H1 (cell line): ENCODE measurements at regions not wholly inside any gene's neighbourhood (a gene's known extent, or its start where the extent isn't known, plus 50 kb on each side); places are given as distances from the start of the nearest gene placed in this dataset.

ENCODE experiments used
- CTCF ChIA-PET: fragments of 300-600 bp; sonication (Branson Sonifier 250); formaldehyde crosslinking; loops from one replicate; lab custom pipeline; 2021; ENCODE audit not compliant: partially characterized antibody; lab: Charles Lee
- POLR2A ChIA-PET: fragments of 300-600 bp; sonication (Branson Sonifier 250); formaldehyde crosslinking; loops from one replicate; lab custom pipeline; 2021; ENCODE audit warnings: inconsistent platforms; ENCODE audit not compliant: partially characterized antibody; lab: Charles Lee
- DNase-seq, 2 experiments: peaks; one replicate each; pipeline versions ENCODE4 v3.0.0 to v3.0.0-alpha.2; 2010 to 2022; ENCODE audit warnings: low spot score in 2 of 2, low read depth in 1 of 2, mixed read lengths in 1 of 2
- FAIRE-seq: peaks from 2 replicates; lab custom pipeline; 2011; peaks lifted over from hg19 to GRCh38; lab: Jason Lieb, UNC
- H2AFZ ChIP-seq: 2 replicates; pipeline ENCODE4 v1.8.1; 2012; ENCODE audit warnings: low read length, inconsistent platforms
- H2AK5ac ChIP-seq: 2 replicates; pipeline ENCODE4 v1.6.1; 2013; ENCODE audit warnings: low read depth, low read length
- H2BK120ac ChIP-seq: replicated peaks from 2 replicates; pipeline ENCODE3; 2013; ENCODE audit warnings: low read depth, low read length, inconsistent platforms
- H2BK12ac ChIP-seq: 2 replicates; pipeline ENCODE4 v1.6.1; 2013; ENCODE audit warnings: low read depth, low read length
- H2BK15ac ChIP-seq: 2 replicates; pipeline ENCODE4 v1.6.1; 2013; ENCODE audit warnings: low read length
- H2BK20ac ChIP-seq: 2 replicates; pipeline ENCODE4 v1.6.1; 2013; ENCODE audit warnings: low read length
- H2BK5ac ChIP-seq: 2 replicates; pipeline ENCODE4 v1.6.1; 2013; ENCODE audit warnings: low read depth, low read length
- H3K14ac ChIP-seq: 2 replicates; pipeline ENCODE4 v1.6.1; 2013; ENCODE audit warnings: inconsistent platforms; ENCODE audit not compliant: insufficient read length
- H3K18ac ChIP-seq: 2 replicates; pipeline ENCODE4 v1.6.1; 2013; ENCODE audit warnings: low read length; ENCODE audit errors: extremely low read depth
- H3K23ac ChIP-seq: 2 replicates; pipeline ENCODE4 v1.6.1; 2013; ENCODE audit warnings: inconsistent platforms; ENCODE audit not compliant: insufficient read length
- H3K23me2 ChIP-seq: 2 replicates; pipeline ENCODE4 v1.6.1; 2013; ENCODE audit warnings: low read depth, low read length
- H3K27ac ChIP-seq: 2 replicates; pipeline ENCODE4 v1.6.1; 2011; ENCODE audit warnings: low read depth, low read length, inconsistent platforms
- H3K27me3 ChIP-seq, 4 experiments: replicated peaks in 1 of 4; 1 replicate in 1 of 4; 2 replicates in 3 of 4; pipeline versions ENCODE4 v1.6.1 to v1.8.1; 2011 to 2013; ENCODE audit warnings: low read length in 3 of 4, mild to moderate bottlenecking in 3 of 4, inconsistent platforms in 2 of 4, mixed read lengths in 2 of 4, moderate library complexity in 1 of 4; ENCODE audit not compliant: control insufficient read depth in 3 of 4, insufficient read depth in 3 of 4; ENCODE audit errors: extremely low read depth in 1 of 4
- H3K36me3 ChIP-seq, 4 experiments: 2 replicates each; pipeline versions ENCODE4 v1.6.1 to v1.8.1; 2011 to 2013; ENCODE audit warnings: mild to moderate bottlenecking in 4 of 4, low read length in 3 of 4, moderate library complexity in 2 of 4, control low read depth in 1 of 4, inconsistent platforms in 1 of 4; ENCODE audit not compliant: insufficient read depth in 4 of 4, control insufficient read depth in 2 of 4
- H3K4ac ChIP-seq: replicated peaks from 2 replicates; pipeline ENCODE3; 2013; ENCODE audit warnings: low read length, low read depth, mixed read lengths, inconsistent platforms; ENCODE audit not compliant: insufficient read length
- H3K4me1 ChIP-seq, 4 experiments: replicated peaks in 1 of 4; 1 replicate in 1 of 4; 2 replicates in 3 of 4; pipeline versions ENCODE4 v1.6.1 to v1.8.1; 2011 to 2013; ENCODE audit warnings: low read length in 3 of 4, inconsistent platforms in 2 of 4, mixed read lengths in 1 of 4; ENCODE audit not compliant: insufficient read depth in 4 of 4, control insufficient read depth in 3 of 4
- H3K4me2 ChIP-seq, 2 experiments: 2 replicates each; pipeline versions ENCODE4 v1.6.1 to v1.8.1; 2011 to 2013; ENCODE audit warnings: low read depth in 2 of 2, low read length in 2 of 2, control low read depth in 1 of 2, inconsistent platforms in 1 of 2, mild to moderate bottlenecking in 1 of 2; ENCODE audit not compliant: insufficient read depth in 1 of 2
- H3K4me3 ChIP-seq, 4 experiments: fragments of 200-600, 300-600 bp in 1 of 4; sonication (generic), shearing (Covaris generic), sonication (Bioruptor Twin) in 1 of 4; 2 replicates each; pipeline versions ENCODE4 v1.5.1 to v1.8.1; 2011 to 2016; ENCODE audit warnings: low read length in 4 of 4, low read depth in 3 of 4, control low read depth in 2 of 4, inconsistent platforms in 2 of 4, mild to moderate bottlenecking in 2 of 4, mixed read lengths in 1 of 4, moderate library complexity in 1 of 4; ENCODE audit not compliant: insufficient read depth in 2 of 4; ENCODE audit errors: extremely low read depth in 1 of 4
- H3K56ac ChIP-seq: replicated peaks from 2 replicates; pipeline ENCODE3; 2013; ENCODE audit warnings: low read depth, mild to moderate bottlenecking, mixed read lengths, low read length, inconsistent platforms; ENCODE audit not compliant: insufficient read length
- H3K79me1 ChIP-seq: 2 replicates; pipeline ENCODE4 v1.6.1; 2013; ENCODE audit warnings: low read depth, low read length, control low read depth
- H3K79me2 ChIP-seq, 2 experiments: 2 replicates each; pipeline versions ENCODE4 v1.6.1 to v1.8.1; 2012 to 2013; ENCODE audit warnings: low read length in 2 of 2, mild to moderate bottlenecking in 2 of 2, inconsistent platforms in 1 of 2; ENCODE audit not compliant: insufficient read depth in 2 of 2, control insufficient read depth in 1 of 2
- H3K9ac ChIP-seq, 4 experiments: replicated peaks in 1 of 4; 1 replicate in 1 of 4; 2 replicates in 3 of 4; pipeline versions ENCODE4 v1.6.1 to v1.8.1; 2011 to 2013; ENCODE audit warnings: low read depth in 3 of 4, low read length in 3 of 4, control low read depth in 2 of 4, mild to moderate bottlenecking in 2 of 4, moderate library complexity in 2 of 4, inconsistent platforms in 1 of 4; ENCODE audit errors: extremely low read depth in 1 of 4
- H3K9me3 ChIP-seq, 2 experiments: 2 replicates each; pipeline versions ENCODE4 v1.6.1 to v1.8.1; 2012 to 2013; ENCODE audit warnings: mild to moderate bottlenecking in 2 of 2, moderate library complexity in 2 of 2, control low read depth in 1 of 2, inconsistent platforms in 1 of 2, low read depth in 1 of 2, low read length in 1 of 2, mixed read lengths in 1 of 2; ENCODE audit not compliant: insufficient read depth in 2 of 2
- H4K20me1 ChIP-seq, 2 experiments: replicated peaks in 1 of 2; 2 replicates each; pipeline versions ENCODE3 to v1.8.1; 2011 to 2013; ENCODE audit warnings: inconsistent platforms in 2 of 2, low read length in 2 of 2, mild to moderate bottlenecking in 1 of 2; ENCODE audit not compliant: insufficient read depth in 2 of 2, control insufficient read depth in 1 of 2
- H4K5ac ChIP-seq: 2 replicates; pipeline ENCODE4 v1.6.1; 2013; ENCODE audit warnings: low read length, low read depth, mixed read lengths, inconsistent platforms; ENCODE audit not compliant: insufficient read length
- H4K8ac ChIP-seq: 2 replicates; pipeline ENCODE4 v1.8.0; 2013; ENCODE audit warnings: mild to moderate bottlenecking, moderate library complexity, low read length, inconsistent platforms; ENCODE audit not compliant: insufficient read depth; ENCODE audit errors: extremely low read depth
- H4K91ac ChIP-seq: replicated peaks from 2 replicates; pipeline ENCODE3; 2013; ENCODE audit warnings: low read length, mixed read lengths, inconsistent platforms; ENCODE audit not compliant: insufficient read length
- CTBP2 ChIP-seq: IDR thresholded peaks from 2 replicates; pipeline ENCODE4 v1.7.0; 2011; ENCODE audit warnings: borderline replicate concordance, mild to moderate bottlenecking, moderate library complexity, mixed read lengths, low read length; ENCODE audit not compliant: insufficient read depth, insufficient read length
- EZH2 ChIP-seq: fragments of 200-600 bp; sonication (generic); IDR thresholded peaks from 2 replicates; pipeline ENCODE4 v1.7.1; 2012; ENCODE audit warnings: low read depth, mild to moderate bottlenecking, moderate library complexity, low read length, inconsistent platforms; ENCODE audit not compliant: severe bottlenecking
- HDAC6 ChIP-seq: IDR thresholded peaks from one replicate; pipeline ENCODE4 v1.7.1; 2012; ENCODE audit warnings: low read depth, mild to moderate bottlenecking, inconsistent platforms, low read length, moderate library complexity
- KDM1A ChIP-seq: fragments of 200-600, 300-600 bp; sonication (generic); IDR thresholded peaks from 2 replicates; pipeline ENCODE4 v1.7.1; 2016; ENCODE audit warnings: mild to moderate bottlenecking, low read length, borderline replicate concordance
- TBP ChIP-seq: IDR thresholded peaks from 2 replicates; pipeline ENCODE4 v1.6.1; 2011; ENCODE audit warnings: low read depth, low read length, improper control_type of control experiment
- WGBS, 2 experiments: shearing (Covaris generic) in 1 of 2; methylation state at CpG; one replicate each; pipeline versions ENCODE4 v1.1.6 to v1.1.7; 2013 to 2015; ENCODE audit warnings: low lambda C conversion rate in 2 of 2, mixed read lengths in 2 of 2, inconsistent platforms in 1 of 2, low coverage in 1 of 2, missing lambda C conversion rate in 1 of 2; ENCODE audit not compliant: insufficient replicate concordance in 2 of 2, insufficient coverage in 1 of 2, insufficient read length in 1 of 2; ENCODE audit errors: extremely low coverage in 1 of 2, missing lambda C conversion rate in 1 of 2; 5-methylcytosine and 5-hydroxymethylcytosine counted together

DNA sequence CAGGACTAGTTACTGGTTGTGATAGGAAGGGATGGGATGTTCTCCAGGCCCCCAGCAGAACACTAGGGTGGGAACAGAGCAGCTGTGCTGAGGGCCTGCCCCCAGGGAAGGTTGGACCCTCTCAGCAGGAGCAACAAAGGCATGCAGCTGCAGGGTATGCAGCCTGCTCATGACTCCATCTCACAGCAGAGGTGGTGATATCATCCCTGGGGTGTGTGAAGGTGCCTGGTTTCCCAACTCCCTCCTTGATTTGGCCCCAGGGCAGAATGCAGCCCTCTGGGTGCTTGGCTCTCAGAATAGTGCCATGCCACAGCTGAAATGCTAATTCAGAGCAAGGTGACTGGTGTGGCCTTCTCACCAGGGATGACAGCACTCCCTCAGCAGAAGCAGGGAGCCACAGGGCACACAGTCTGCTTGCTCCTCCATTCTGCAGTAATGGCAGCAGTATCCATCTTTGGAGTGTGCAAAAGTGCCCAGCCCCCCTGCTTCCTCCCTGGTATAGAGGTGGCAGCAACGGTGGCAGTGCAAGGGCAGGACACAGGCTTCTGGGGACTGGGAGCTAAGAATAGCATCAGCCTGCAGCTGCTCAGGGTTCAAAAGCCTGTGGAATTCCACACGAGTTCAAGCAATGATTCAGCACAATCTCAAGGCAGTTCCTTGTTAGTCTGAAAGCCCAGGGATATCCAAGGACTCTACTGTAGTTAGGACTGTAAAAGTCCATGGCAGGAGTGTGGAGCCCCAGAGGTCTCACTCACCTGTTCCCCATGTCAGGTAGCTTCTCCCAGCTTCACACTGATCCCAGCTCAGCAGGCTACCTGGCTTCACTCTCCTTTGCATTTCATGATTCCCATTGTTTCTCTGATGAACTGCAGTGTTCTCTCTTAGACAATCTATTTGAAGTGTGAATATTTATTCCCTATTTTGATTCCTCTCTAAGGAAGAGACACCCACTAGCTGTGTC, 298.1 kb upstream of the FOXG1 start:
- no peak overlapping the region for H2BK120ac ChIP-seq
- TF ChIP-seq HDAC6 (no peak), TBP (no peak), KDM1A (no peak), EZH2 (no peak), CTBP2 (no peak)
- H4K8ac ChIP-seq = no peak overlapping the region; the same call in 1 of the 2 replicates
- H4K91ac ChIP-seq = no peak overlapping the region
- ChIA-PET POLR2A (no interaction called here), CTCF (interaction anchor here (1.6 kb wide), 1 partner anchor 92 kb away, joined by 3 read pairs; no protein-coding TSS in a partner anchor)
- H4K20me1 ChIP-seq = no peaks in the 10 kb centered on the region
- H3K4ac ChIP-seq = no peak overlapping the region
- peak overlapping the region; percentile 83 for H2AFZ ChIP-seq
- H2BK15ac ChIP-seq = no peak overlapping the region
- 0 out of 7 replicates have a peak, but pooled peaks cover 0 to 2% (median 0%) of the 10 kb centered on the region in 4 experiments for H3K4me1 ChIP-seq
- no peak overlapping the region for H3K56ac ChIP-seq
- no peak overlapping the region for H3K23ac ChIP-seq
- H3K9me3 ChIP-seq = peaks cover 7 to 9% of the 10 kb centered on the region in 2 experiments; a peak in 2 of 4 replicates
- no peak overlapping the region for H3K9ac ChIP-seq
- no peaks in the 10 kb centered on the region for H3K79me2 ChIP-seq
- H3K18ac ChIP-seq = no peak overlapping the region; the same call in none of the 2 replicates
- H3K27me3 ChIP-seq = no peaks in the 10 kb centered on the region
- peak overlapping the region; percentile 39; the same call in 1 of the 2 replicates for H2AK5ac ChIP-seq
- H2BK12ac ChIP-seq = no peak overlapping the region
- no peak overlapping the region for H3K14ac ChIP-seq
- 0 out of 2 replicates have a peak overlapping the region, but pooled peaks have one; percentile 44 for H2BK5ac ChIP-seq
- no peak overlapping the region for H3K4me2 ChIP-seq
- DNase-seq (no peak), FAIRE-seq (no peak)
- 78% methylated on average over 2 of the region's 2 CpGs; no CpG with 5 or more reads in 1 of the 2 experiments for WGBS, 2 experiments
- H3K36me3 ChIP-seq = no peaks in the 10 kb centered on the region
- no peak overlapping the region for H3K4me3 ChIP-seq
- peak overlapping the region; percentile 80; the same call in 1 of the 2 replicates for H2BK20ac ChIP-seq
- H3K79me1 ChIP-seq = no peaks in the 10 kb centered on the region
- H3K23me2 ChIP-seq = no peaks in the 10 kb centered on the region
- no peak overlapping the region for H3K27ac ChIP-seq
- no peak overlapping the region for H4K5ac ChIP-seq
